ENCODE measurements at regions not wholly inside any gene's neighbourhood (a gene's known extent, or its start where the extent isn't known, plus 50 kb on each side); places are given as distances from the start of the nearest gene placed in this dataset.

- intact Hi-C loops (cut with DNase I), result no loop called here
- H3K36me3 ChIP-seq, result no peaks in the 10 kb centered on the region
Measured at GRCh38 chr4:33061727-33062126, 2341.6 kb downstream of the PCDH7 start.

GRCh38 chr4:33062155-33062806 is 2342.1 kb downstream of the PCDH7 start:
- no peaks in the 10 kb centered on the region for H3K36me3 ChIP-seq
- intact Hi-C loops (cut with DNase I), result no loop called here
- TF ChIP-seq POLR2AphosphoS5 (IDR thresholded peaks at IDR 0.05), result no peak
- no peak for TF ChIP-seq POLR2A (IDR thresholded peaks at IDR 0.05; ENCODE audit: low read depth)
- no peak for TF ChIP-seq EP300 (IDR thresholded peaks at IDR 0.05)
- TF ChIP-seq CTCF (IDR thresholded peaks at IDR 0.05), result no peak
- WGBS, result 75% methylated on average over 3 of the region's 3 CpGs
- peaks cover 0 to 8% (median 3%) of the 10 kb centered on the region in 4 donors for H3K4me1 ChIP-seq
- H3K9me3 ChIP-seq, result no peaks in the 10 kb centered on the region
- H3K4me3 ChIP-seq, result no peak overlapping the region
- no peaks in the 10 kb centered on the region for H3K27me3 ChIP-seq
- no peak for DNase-seq (ENCODE audit: extremely low spot score)
- no peak overlapping the region for H3K27ac ChIP-seq (replicated peaks in 1 of 4)

More at GRCh38 chr4:33061727-33062126, 2341.6 kb downstream of the PCDH7 start:
- Histone ChIP-seq H3K27me3 (no peaks in the 10 kb centered on the region), H3K4me3 (no peak overlapping the region), H3K4me1 (peaks cover 0 to 8% (median 3%) of the 10 kb centered on the region in 4 donors), H3K27ac (replicated peaks in 1 of 4) (no peak overlapping the region), H3K9me3 (no peaks in the 10 kb centered on the region)
- TF ChIP-seq EP300 (IDR thresholded peaks at IDR 0.05), result no peak
- TF ChIP-seq POLR2AphosphoS5 (IDR thresholded peaks at IDR 0.05), result no peak
- no peak for TF ChIP-seq POLR2A (IDR thresholded peaks at IDR 0.05; ENCODE audit: low read depth)
- no peak for TF ChIP-seq CTCF (IDR thresholded peaks at IDR 0.05)
- DNase-seq (ENCODE audit: extremely low spot score), result no peak

GRCh38 chr4:33063241-33063640 is 2343.1 kb downstream of the PCDH7 start:
- intact Hi-C loops (cut with DNase I), result no loop called here
- no peak overlapping the region for H3K27ac ChIP-seq (replicated peaks in 1 of 4)
- TF ChIP-seq CTCF (IDR thresholded peaks at IDR 0.05), result no peak
- no peak for TF ChIP-seq POLR2AphosphoS5 (IDR thresholded peaks at IDR 0.05)
- TF ChIP-seq EP300 (IDR thresholded peaks at IDR 0.05), result no peak
- no peak for TF ChIP-seq POLR2A (IDR thresholded peaks at IDR 0.05; ENCODE audit: low read depth)

GRCh38 chr4:33064238-33064637 is 2344.1 kb downstream of the PCDH7 start:
- H3K27ac ChIP-seq (replicated peaks in 1 of 4), result no peak overlapping the region
- no peak overlapping the region for H3K4me3 ChIP-seq
- intact Hi-C loops (cut with DNase I), result no loop called here
- peaks cover 0 to 8% (median 3%) of the 10 kb centered on the region in 4 donors for H3K4me1 ChIP-seq
- peaks cover 0 to 2% (median 0%) of the 10 kb centered on the region in 4 donors for H3K9me3 ChIP-seq
- DNase-seq (ENCODE audit: extremely low spot score), result no peak
- H3K27me3 ChIP-seq, result no peaks in the 10 kb centered on the region
- no peaks in the 10 kb centered on the region for H3K36me3 ChIP-seq
- TF ChIP-seq EP300 (IDR thresholded peaks at IDR 0.05), result no peak
- TF ChIP-seq CTCF (IDR thresholded peaks at IDR 0.05), result no peak
- no peak for TF ChIP-seq POLR2A (IDR thresholded peaks at IDR 0.05; ENCODE audit: low read depth)
- TF ChIP-seq POLR2AphosphoS5 (IDR thresholded peaks at IDR 0.05), result no peak
- 86% methylated on average over 1 of the region's 1 CpG for WGBS

More at GRCh38 chr4:33063241-33063640, 2343.1 kb downstream of the PCDH7 start:
- Histone ChIP-seq H3K27me3 (no peaks in the 10 kb centered on the region), H3K36me3 (no peaks in the 10 kb centered on the region), H3K9me3 (no peaks in the 10 kb centered on the region), H3K4me3 (no peak overlapping the region), H3K4me1 (peaks cover 0 to 8% (median 3%) of the 10 kb centered on the region in 4 donors)
- WGBS, result 20% methylated on average over 2 of the region's 2 CpGs
- DNase-seq (ENCODE audit: extremely low spot score), result no peak

- Histone ChIP-seq H3K36me3 (no peaks in the 10 kb centered on the region), H3K4me1 (peaks cover 0 to 8% (median 3%) of the 10 kb centered on the region in 4 donors), H3K27me3 (no peaks in the 10 kb centered on the region), H3K4me3 (no peak overlapping the region), H3K9me3 (peaks cover 0 to 12% (median 0%) of the 10 kb centered on the region in 4 donors), H3K27ac (replicated peaks in 1 of 4) (no peak overlapping the region)
- no peak for TF ChIP-seq POLR2A (IDR thresholded peaks at IDR 0.05; ENCODE audit: low read depth)
- no peak for TF ChIP-seq EP300 (IDR thresholded peaks at IDR 0.05)
- TF ChIP-seq CTCF (IDR thresholded peaks at IDR 0.05), result no peak
- TF ChIP-seq POLR2AphosphoS5 (IDR thresholded peaks at IDR 0.05), result no peak
- 90% methylated on average over 8 of the region's 8 CpGs for WGBS
- no peak for DNase-seq (ENCODE audit: extremely low spot score)
- intact Hi-C loops (cut with DNase I), result no loop called here
Measured at GRCh38 chr4:33065749-33066148, 2345.6 kb downstream of the PCDH7 start.
